ENCODE measurements at regions not wholly inside any gene's neighbourhood (a gene's known extent, or its start where the extent isn't known, plus 50 kb on each side); places are given as distances from the start of the nearest gene placed in this dataset.

- CTCF ChIA-PET, result no interaction called here
- Histone ChIP-seq H3K27ac (ENCODE audit: insufficient read depth in 1 of 2, low read depth in 1 of 2, low read length in 2 of 2, poor library complexity in 1 of 2, severe bottlenecking in 2 of 2) (no peak overlapping the region), H3K9me3 (ENCODE audit: control extremely low read depth in 1 of 5, control insufficient read depth in 4 of 5, insufficient read depth in 2 of 5, low read depth in 1 of 5, low read length in 4 of 5) (no peaks in the 10 kb centered on the region), H3K4me3 (ENCODE audit: control insufficient read depth in 1 of 7, extremely low read depth in 1 of 7, insufficient read depth in 4 of 7, low read depth in 2 of 7, low read length in 6 of 7) (no peak overlapping the region), H3K27me3 (replicated peaks in 2 of 5; ENCODE audit: control insufficient read depth in 4 of 5, insufficient read depth in 5 of 5, low read length in 4 of 5) (no peaks in the 10 kb centered on the region), H3K4me1 (ENCODE audit: control extremely low read depth in 1 of 4, control insufficient read depth in 4 of 4, insufficient read depth in 4 of 4, low read length in 3 of 4) (no peaks in the 10 kb centered on the region), H3K36me3 (ENCODE audit: control insufficient read depth in 4 of 4, insufficient read depth in 4 of 4, low read length in 3 of 4) (no peaks in the 10 kb centered on the region)
- no peak for DNase-seq
- POLR2A ChIA-PET, result no interaction called here
- WGBS (ENCODE audit: insufficient coverage), result no CpG with 5 or more reads among the region's 2 CpGs
Observed at GRCh38 chr16:59424714-59425273, 690.7 kb upstream of the GOT2 start.

- POLR2A ChIA-PET, result no interaction called here
- Histone ChIP-seq H3K4me3 (ENCODE audit: control insufficient read depth in 1 of 7, extremely low read depth in 1 of 7, insufficient read depth in 4 of 7, low read depth in 2 of 7, low read length in 6 of 7) (no peak overlapping the region), H3K36me3 (ENCODE audit: control insufficient read depth in 4 of 4, insufficient read depth in 4 of 4, low read length in 3 of 4) (no peaks in the 10 kb centered on the region), H3K27me3 (replicated peaks in 2 of 5; ENCODE audit: control insufficient read depth in 4 of 5, insufficient read depth in 5 of 5, low read length in 4 of 5) (no peaks in the 10 kb centered on the region), H3K9me3 (ENCODE audit: control extremely low read depth in 1 of 5, control insufficient read depth in 4 of 5, insufficient read depth in 2 of 5, low read depth in 1 of 5, low read length in 4 of 5) (peaks cover 0 to 1% (median 0%) of the 10 kb centered on the region in 5 experiments), H3K4me1 (ENCODE audit: control extremely low read depth in 1 of 4, control insufficient read depth in 4 of 4, insufficient read depth in 4 of 4, low read length in 3 of 4) (no peaks in the 10 kb centered on the region), H3K27ac (ENCODE audit: insufficient read depth in 1 of 2, low read depth in 1 of 2, low read length in 2 of 2, poor library complexity in 1 of 2, severe bottlenecking in 2 of 2) (no peak overlapping the region)
- CTCF ChIA-PET, result no interaction called here
- no peak for DNase-seq
- 67% methylated on average over 3 of the region's 5 CpGs for WGBS (ENCODE audit: insufficient coverage)
Observed at GRCh38 chr16:59411961-59412841, 678.1 kb upstream of the GOT2 start.

GRCh38 chr16:59410451-59410850 lies 676.3 kb upstream of the GOT2 start:
- Histone ChIP-seq H3K27me3 (replicated peaks in 2 of 5; ENCODE audit: control insufficient read depth in 4 of 5, insufficient read depth in 5 of 5, low read length in 4 of 5) (no peaks in the 10 kb centered on the region), H3K9me3 (ENCODE audit: control extremely low read depth in 1 of 5, control insufficient read depth in 4 of 5, insufficient read depth in 2 of 5, low read depth in 1 of 5, low read length in 4 of 5) (peaks cover 0 to 1% (median 0%) of the 10 kb centered on the region in 5 experiments), H3K4me1 (ENCODE audit: control extremely low read depth in 1 of 4, control insufficient read depth in 4 of 4, insufficient read depth in 4 of 4, low read length in 3 of 4) (no peaks in the 10 kb centered on the region), H3K4me3 (ENCODE audit: control insufficient read depth in 1 of 7, extremely low read depth in 1 of 7, insufficient read depth in 4 of 7, low read depth in 2 of 7, low read length in 6 of 7) (no peak overlapping the region), H3K36me3 (ENCODE audit: control insufficient read depth in 4 of 4, insufficient read depth in 4 of 4, low read length in 3 of 4) (no peaks in the 10 kb centered on the region), H3K27ac (ENCODE audit: insufficient read depth in 1 of 2, low read depth in 1 of 2, low read length in 2 of 2, poor library complexity in 1 of 2, severe bottlenecking in 2 of 2) (no peak overlapping the region)
- ChIA-PET CTCF (no interaction called here), POLR2A (no interaction called here)
- no CpG with 5 or more reads among the region's 1 CpG for WGBS (ENCODE audit: insufficient coverage)
- DNase-seq, result no peak

- no peaks in the 10 kb centered on the region for H3K36me3 ChIP-seq (ENCODE audit: control insufficient read depth in 4 of 4, insufficient read depth in 4 of 4, low read length in 3 of 4)
- no peak for DNase-seq
- ChIA-PET CTCF (interaction anchor here (0.8 kb wide), 1 partner anchor 10 kb away, joined by 3 read pairs; no protein-coding TSS in a partner anchor), POLR2A (interaction anchor here (0.7 kb wide), 1 partner anchor 11 kb away, joined by 4 read pairs; no protein-coding TSS in a partner anchor)
- H3K9me3 ChIP-seq (ENCODE audit: control extremely low read depth in 1 of 5, control insufficient read depth in 4 of 5, insufficient read depth in 2 of 5, low read depth in 1 of 5, low read length in 4 of 5), result peaks cover 0 to 1% (median 0%) of the 10 kb centered on the region in 5 experiments
- no peaks in the 10 kb centered on the region for H3K4me1 ChIP-seq (ENCODE audit: control extremely low read depth in 1 of 4, control insufficient read depth in 4 of 4, insufficient read depth in 4 of 4, low read length in 3 of 4)
- no peak overlapping the region for H3K4me3 ChIP-seq (ENCODE audit: control insufficient read depth in 1 of 7, extremely low read depth in 1 of 7, insufficient read depth in 4 of 7, low read depth in 2 of 7, low read length in 6 of 7)
- WGBS (ENCODE audit: insufficient coverage), result no CpG with 5 or more reads among the region's 2 CpGs
- no peaks in the 10 kb centered on the region for H3K27me3 ChIP-seq (replicated peaks in 2 of 5; ENCODE audit: control insufficient read depth in 4 of 5, insufficient read depth in 5 of 5, low read length in 4 of 5)
- no peak overlapping the region for H3K27ac ChIP-seq (ENCODE audit: insufficient read depth in 1 of 2, low read depth in 1 of 2, low read length in 2 of 2, poor library complexity in 1 of 2, severe bottlenecking in 2 of 2)
Observed at GRCh38 chr16:59405802-59406201, 671.7 kb upstream of the GOT2 start.

- H3K36me3 ChIP-seq (ENCODE audit: control insufficient read depth in 4 of 4, insufficient read depth in 4 of 4, low read length in 3 of 4), result no peaks in the 10 kb centered on the region
- POLR2A ChIA-PET, result no interaction called here
Observed at GRCh38 chr16:59404509-59404908, 670.4 kb upstream of the GOT2 start.

GRCh38 chr16:59400830-59401229 lies 666.7 kb upstream of the GOT2 start:
- no peaks in the 10 kb centered on the region for H3K36me3 ChIP-seq (ENCODE audit: control insufficient read depth in 4 of 4, insufficient read depth in 4 of 4, low read length in 3 of 4)
- H3K4me3 ChIP-seq (ENCODE audit: control insufficient read depth in 1 of 7, extremely low read depth in 1 of 7, insufficient read depth in 4 of 7, low read depth in 2 of 7, low read length in 6 of 7), result no peak overlapping the region
- POLR2A ChIA-PET, result no interaction called here
- H3K27ac ChIP-seq (ENCODE audit: insufficient read depth in 1 of 2, low read depth in 1 of 2, low read length in 2 of 2, poor library complexity in 1 of 2, severe bottlenecking in 2 of 2), result no peak overlapping the region
- no peak for DNase-seq
- CTCF ChIA-PET, result interaction anchor here (0.5 kb wide), 1 partner anchor 209 kb away, joined by 3 read pairs; no protein-coding TSS in a partner anchor
- no peaks in the 10 kb centered on the region for H3K27me3 ChIP-seq (replicated peaks in 2 of 5; ENCODE audit: control insufficient read depth in 4 of 5, insufficient read depth in 5 of 5, low read length in 4 of 5)
- H3K4me1 ChIP-seq (ENCODE audit: control extremely low read depth in 1 of 4, control insufficient read depth in 4 of 4, insufficient read depth in 4 of 4, low read length in 3 of 4), result no peaks in the 10 kb centered on the region
- no peaks in the 10 kb centered on the region for H3K9me3 ChIP-seq (ENCODE audit: control extremely low read depth in 1 of 5, control insufficient read depth in 4 of 5, insufficient read depth in 2 of 5, low read depth in 1 of 5, low read length in 4 of 5)

More at GRCh38 chr16:59404509-59404908, 670.4 kb upstream of the GOT2 start:
- H3K9me3 ChIP-seq (ENCODE audit: control extremely low read depth in 1 of 5, control insufficient read depth in 4 of 5, insufficient read depth in 2 of 5, low read depth in 1 of 5, low read length in 4 of 5), result peaks cover 0 to 1% (median 0%) of the 10 kb centered on the region in 5 experiments
- CTCF ChIA-PET, result no interaction called here
- no peak overlapping the region for H3K4me3 ChIP-seq (ENCODE audit: control insufficient read depth in 1 of 7, extremely low read depth in 1 of 7, insufficient read depth in 4 of 7, low read depth in 2 of 7, low read length in 6 of 7)
- H3K27me3 ChIP-seq (replicated peaks in 2 of 5; ENCODE audit: control insufficient read depth in 4 of 5, insufficient read depth in 5 of 5, low read length in 4 of 5), result no peaks in the 10 kb centered on the region
- WGBS (ENCODE audit: insufficient coverage), result 100% methylated on average over 1 of the region's 2 CpGs
- H3K27ac ChIP-seq (ENCODE audit: insufficient read depth in 1 of 2, low read depth in 1 of 2, low read length in 2 of 2, poor library complexity in 1 of 2, severe bottlenecking in 2 of 2), result no peak overlapping the region
- no peaks in the 10 kb centered on the region for H3K4me1 ChIP-seq (ENCODE audit: control extremely low read depth in 1 of 4, control insufficient read depth in 4 of 4, insufficient read depth in 4 of 4, low read length in 3 of 4)
- DNase-seq, result no peak

- no peak for DNase-seq
- Histone ChIP-seq H3K36me3 (ENCODE audit: control insufficient read depth in 4 of 4, insufficient read depth in 4 of 4, low read length in 3 of 4) (no peaks in the 10 kb centered on the region), H3K4me1 (ENCODE audit: control extremely low read depth in 1 of 4, control insufficient read depth in 4 of 4, insufficient read depth in 4 of 4, low read length in 3 of 4) (no peaks in the 10 kb centered on the region), H3K9me3 (ENCODE audit: control extremely low read depth in 1 of 5, control insufficient read depth in 4 of 5, insufficient read depth in 2 of 5, low read depth in 1 of 5, low read length in 4 of 5) (no peaks in the 10 kb centered on the region), H3K4me3 (ENCODE audit: control insufficient read depth in 1 of 7, extremely low read depth in 1 of 7, insufficient read depth in 4 of 7, low read depth in 2 of 7, low read length in 6 of 7) (no peak overlapping the region), H3K27ac (ENCODE audit: insufficient read depth in 1 of 2, low read depth in 1 of 2, low read length in 2 of 2, poor library complexity in 1 of 2, severe bottlenecking in 2 of 2) (no peak overlapping the region), H3K27me3 (replicated peaks in 2 of 5; ENCODE audit: control insufficient read depth in 4 of 5, insufficient read depth in 5 of 5, low read length in 4 of 5) (no peaks in the 10 kb centered on the region)
- ChIA-PET CTCF (interaction anchor here (1.3 kb wide), 1 partner anchor 16 kb away, joined by 3 read pairs; no protein-coding TSS in a partner anchor), POLR2A (no interaction called here)
- 100% methylated on average over 1 of the region's 2 CpGs for WGBS (ENCODE audit: insufficient coverage)
Observed at GRCh38 chr16:59397638-59398037, 663.5 kb upstream of the GOT2 start.

Data from common myeloid progenitor, CD34-positive (primary cell).